Right forelimb (tissue), 1 donor: ENCODE measurements at regions not wholly inside any gene's neighbourhood (a gene's known extent, or its start where the extent isn't known, plus 50 kb on each side); places are given as distances from the start of the nearest gene placed in this dataset.

ENCODE experiments used
- DNase-seq: peaks from one replicate; pipeline ENCODE4 v3.0.0-alpha.2; 2018

DNA sequence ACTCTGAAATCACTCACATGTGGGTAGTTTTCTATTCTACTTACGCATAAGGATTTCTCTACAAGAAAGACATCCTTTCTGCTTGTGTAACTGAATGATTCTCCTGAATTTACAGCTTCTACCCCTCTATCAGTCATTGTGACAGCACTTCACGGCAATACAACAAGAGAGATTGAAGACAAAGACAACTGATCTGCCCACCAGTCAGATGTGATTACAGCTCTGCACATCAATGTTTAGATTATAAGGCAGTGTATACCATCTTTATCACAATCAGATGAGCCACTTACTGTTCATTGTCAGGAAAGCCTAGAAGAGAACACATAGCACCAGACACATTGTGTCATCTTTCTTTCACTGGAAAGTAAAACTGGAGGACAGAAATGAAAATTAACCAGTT, 324.4 kb downstream of the CENPC start:
- no peak for DNase-seq

DNA sequence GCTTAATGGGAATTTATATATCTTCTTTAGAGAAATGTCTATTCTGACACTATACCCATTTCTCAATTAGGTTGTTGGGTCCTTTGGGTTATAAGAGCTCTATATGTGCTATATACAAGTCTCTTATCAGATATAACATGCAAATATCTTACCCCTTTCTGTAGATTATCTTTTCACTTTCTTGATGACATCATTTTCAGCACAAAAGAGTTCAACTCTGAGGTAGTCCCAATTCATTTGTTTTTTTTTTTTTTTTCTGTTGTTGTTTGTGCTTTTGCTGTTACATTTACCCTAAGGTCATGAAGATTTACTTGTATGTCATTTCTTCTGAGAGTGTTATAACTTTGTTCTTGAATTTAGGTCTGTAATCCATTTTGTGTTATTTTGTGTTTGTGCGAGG, 326.4 kb downstream of the CENPC start:
- no peak for DNase-seq

GRCh38 chr4:67207941-67208441, 337.3 kb downstream of the CENPC start:
- no peak for DNase-seq

DNA sequence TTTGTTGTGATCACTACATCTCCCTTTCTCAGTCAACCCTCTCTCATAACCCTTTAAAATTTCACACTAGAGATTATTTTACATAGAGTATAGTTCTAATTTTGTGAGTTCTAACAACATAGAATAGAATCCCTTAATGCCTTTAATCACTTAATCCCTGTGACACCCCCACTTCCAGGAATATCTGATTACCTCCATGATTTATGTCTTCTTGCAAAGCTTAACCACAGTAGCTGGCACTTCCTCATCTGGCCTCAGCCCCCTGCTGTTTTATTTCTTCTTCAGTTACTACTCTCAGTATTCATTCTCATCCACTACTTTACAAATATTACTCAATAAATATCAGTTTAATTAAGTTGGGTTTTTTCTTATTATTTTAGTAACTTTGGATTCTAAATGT, 340.9 kb downstream of the CENPC start:
- DNase-seq: no peak

DNA sequence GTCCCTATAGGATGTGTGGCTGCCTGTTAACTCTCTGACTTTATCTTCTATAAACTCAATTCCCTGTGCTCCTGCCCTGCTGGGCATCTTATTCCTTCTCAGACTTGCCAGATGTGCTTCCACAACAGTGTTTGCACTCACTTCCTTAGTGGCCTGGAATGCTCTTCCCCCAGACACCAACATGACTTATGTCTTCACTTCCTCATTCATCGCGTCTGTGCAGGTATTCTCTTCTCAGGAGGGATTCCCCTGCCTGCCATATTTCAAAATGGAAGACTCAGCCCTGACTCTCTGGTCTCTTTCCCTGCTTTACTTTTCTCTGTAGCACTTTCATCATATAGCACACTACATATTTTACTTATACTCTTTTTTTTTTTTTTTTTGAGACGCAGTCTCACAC, 344.0 kb downstream of the CENPC start:
- DNase-seq: no peak

DNA sequence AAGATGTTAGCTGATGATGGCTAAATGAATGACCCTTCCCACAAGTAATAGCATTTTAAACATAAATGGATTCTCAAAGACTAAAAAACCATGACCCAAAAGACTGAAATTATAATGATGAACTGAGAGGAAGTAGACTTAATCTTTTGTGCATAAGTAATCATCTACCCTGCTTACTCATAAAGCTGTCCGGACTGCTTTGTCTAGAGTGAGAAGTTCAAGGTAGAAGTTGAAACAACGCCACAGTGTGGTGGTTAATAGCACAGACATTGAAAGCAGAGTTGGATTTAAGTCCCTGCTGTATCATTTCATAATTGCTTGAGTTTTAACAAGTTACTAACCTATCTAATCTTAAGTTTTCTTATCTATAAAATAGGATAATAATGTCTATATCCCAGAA, 346.6 kb downstream of the CENPC start:
- DNase-seq: no peak

GRCh38 chr4:67167849-67168248, 377.5 kb downstream of the CENPC start:
- no peak for DNase-seq

- DNase-seq: no peak
Measured at GRCh38 chr4:67162690-67163089, 382.6 kb downstream of the CENPC start.

DNA sequence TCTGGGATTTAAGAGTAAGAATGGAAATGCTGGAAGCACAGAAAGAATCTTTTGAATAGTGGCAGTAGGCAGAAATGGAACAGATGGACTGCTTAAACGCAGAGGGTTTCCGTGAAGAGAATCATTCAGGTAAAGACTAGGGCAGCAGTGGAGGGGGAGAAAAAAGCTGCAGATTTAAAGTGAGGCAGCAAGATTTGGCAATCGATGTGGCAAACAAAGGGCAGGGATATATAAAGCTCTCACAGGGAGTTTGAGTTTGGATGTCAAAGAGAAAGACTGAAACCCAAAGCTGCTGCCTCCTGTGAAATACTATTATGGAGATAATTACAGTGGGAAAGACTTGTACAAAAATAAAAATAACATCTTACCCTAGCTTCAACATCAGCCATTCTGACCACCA, 384.0 kb downstream of the CENPC start:
- no peak for DNase-seq

GRCh38 chr4:67160394-67160793, 384.9 kb downstream of the CENPC start:
- DNase-seq: no peak

DNA sequence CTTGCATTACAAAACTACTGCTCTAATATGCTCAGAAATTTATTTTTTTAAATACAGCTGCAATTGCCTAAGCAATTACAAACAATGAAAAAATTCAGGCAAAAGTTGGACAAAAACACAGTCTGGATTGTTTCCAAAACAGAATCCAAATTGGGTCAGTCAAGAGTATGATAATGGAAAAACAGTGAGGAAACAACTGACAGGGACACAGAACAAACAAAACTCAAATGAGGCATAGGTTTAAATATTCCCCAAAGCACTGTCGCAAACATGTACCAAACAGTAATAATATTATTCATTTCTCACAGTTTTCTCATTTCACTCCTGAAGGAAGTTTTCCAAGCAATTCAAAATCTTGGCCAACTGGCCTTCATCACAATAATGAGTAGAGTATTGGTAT, 386.6 kb downstream of the CENPC start:
- DNase-seq: no peak

DNA sequence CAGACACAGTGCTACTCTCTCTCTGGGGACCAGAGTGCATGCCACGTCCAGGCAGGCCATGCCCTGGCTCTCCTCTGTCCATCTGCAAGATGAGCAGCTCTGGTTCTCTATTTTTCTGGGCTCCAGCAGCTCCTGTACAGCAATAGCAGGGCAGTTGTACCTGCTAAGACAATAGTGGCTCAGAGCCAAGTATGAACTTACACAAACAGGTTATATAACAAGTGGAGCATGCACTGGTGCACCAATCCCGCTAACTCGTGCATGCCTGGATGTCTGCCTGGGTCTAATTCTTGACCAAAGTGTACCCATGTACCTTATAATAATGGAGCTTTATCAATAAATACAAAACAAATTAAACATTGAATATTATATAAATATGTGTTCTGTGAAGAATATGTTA, 392.3 kb downstream of the CENPC start:
- DNase-seq: no peak

DNA sequence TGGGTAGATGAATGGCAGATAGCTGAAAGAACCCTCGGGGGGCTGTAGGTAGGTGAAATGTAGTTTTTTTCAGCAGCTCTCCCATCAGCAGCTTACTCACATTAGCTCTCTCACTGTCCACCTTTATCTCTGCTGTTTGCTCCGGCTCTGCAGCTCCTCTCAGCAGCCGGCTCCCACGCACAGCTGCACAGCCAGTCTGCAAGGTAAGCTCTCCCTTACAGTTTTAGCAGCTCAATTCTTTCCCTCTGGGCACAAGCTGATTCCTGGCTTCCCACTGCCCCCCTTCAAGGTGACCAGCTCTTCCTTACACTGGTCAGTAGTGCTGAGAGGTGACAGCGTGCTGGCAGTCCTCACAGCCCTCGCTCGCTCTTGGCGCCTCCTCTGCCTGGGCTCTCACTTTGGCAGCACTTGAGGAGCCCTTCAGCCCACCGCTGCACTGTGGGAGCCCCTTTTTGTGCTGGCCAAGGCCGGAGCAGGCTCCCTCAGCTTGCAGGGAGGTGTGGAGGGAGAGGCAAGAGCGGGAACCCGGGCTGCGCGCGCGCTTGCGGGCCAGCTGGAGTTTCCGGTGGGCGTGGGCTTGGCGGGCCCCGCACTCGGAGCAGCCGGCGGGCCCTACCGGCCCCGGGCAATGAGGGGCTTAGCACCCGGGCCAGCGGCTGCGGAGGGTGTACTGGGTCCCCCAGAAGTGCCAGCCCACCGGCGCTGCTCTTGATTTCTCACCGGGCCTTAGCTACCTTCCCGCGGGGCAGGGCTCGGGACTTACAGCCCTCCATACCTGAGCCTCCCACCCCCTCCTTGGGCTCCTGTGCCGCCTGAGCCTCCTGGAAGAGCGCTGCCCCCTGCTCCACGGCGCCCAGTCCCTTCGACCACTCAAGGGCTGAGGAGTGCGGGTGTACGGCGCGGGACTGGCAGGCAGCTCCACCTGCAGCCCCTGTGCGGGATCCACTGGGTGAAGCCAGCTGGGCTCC, 393.6 kb downstream of the CENPC start:
- DNase-seq: no peak

DNA sequence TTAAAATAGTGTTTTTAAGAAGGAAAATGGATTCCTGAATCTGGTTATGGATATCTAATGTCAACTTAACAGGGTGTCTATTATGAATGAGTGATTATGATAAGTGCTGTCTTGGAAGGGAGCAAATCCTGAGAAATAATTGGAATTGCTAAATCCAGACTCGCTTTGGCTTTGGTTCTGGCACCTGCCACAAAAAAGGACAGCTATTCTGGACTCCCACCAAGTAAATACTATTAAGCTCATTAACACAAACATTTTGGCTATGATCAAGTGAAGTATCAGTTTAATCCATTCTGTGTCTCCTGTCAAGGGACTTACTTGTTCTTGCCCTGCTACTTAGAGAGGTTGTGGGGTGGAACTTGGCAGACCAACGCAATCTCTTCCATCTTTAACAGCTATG, 403.7 kb downstream of the CENPC start:
- no peak for DNase-seq

GRCh38 chr4:67134616-67135015, 410.7 kb downstream of the CENPC start:
- DNase-seq: no peak

- no peak for DNase-seq
Measured at GRCh38 chr4:67133162-67133561, 412.1 kb downstream of the CENPC start.

GRCh38 chr4:67131224-67131623, 414.1 kb downstream of the CENPC start:
- DNase-seq: no peak

DNA sequence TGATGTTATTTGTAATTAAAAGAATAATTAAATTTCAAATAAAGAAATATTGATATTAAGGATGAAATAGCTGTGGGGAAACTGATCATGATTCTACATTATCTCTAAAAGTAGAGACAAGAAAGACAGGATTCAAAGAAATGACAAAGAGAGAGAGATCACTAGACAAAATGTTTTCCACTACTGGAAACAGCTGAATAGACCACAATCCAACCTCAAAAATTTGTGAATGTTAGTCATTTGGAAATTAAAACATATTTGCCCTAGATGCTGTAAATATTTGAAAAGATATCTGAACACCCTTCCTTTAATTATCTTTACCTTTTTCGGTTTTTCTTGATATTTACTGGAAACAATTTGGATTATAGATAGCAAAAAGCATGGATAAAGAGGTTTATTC, 414.9 kb downstream of the CENPC start:
- no peak for DNase-seq

DNA sequence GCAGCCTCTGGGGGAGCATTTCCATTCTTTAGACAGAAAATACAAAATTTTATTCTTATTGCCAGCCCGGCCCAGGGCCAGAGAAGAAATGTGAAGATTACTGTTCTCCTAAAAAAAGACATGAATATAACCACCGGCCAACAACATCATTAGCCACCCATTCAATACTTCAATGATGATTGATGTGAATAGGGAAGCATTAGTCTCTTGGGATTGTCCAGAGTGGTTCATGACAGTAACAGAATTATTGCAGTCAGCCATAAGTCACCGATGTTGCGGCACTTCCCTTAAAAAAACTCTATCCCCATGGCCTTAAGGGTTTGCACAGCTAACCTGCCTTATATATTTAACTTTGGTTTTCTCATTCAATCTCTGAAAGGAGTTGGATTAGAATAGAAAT, 418.7 kb downstream of the CENPC start:
- DNase-seq: no peak

DNA sequence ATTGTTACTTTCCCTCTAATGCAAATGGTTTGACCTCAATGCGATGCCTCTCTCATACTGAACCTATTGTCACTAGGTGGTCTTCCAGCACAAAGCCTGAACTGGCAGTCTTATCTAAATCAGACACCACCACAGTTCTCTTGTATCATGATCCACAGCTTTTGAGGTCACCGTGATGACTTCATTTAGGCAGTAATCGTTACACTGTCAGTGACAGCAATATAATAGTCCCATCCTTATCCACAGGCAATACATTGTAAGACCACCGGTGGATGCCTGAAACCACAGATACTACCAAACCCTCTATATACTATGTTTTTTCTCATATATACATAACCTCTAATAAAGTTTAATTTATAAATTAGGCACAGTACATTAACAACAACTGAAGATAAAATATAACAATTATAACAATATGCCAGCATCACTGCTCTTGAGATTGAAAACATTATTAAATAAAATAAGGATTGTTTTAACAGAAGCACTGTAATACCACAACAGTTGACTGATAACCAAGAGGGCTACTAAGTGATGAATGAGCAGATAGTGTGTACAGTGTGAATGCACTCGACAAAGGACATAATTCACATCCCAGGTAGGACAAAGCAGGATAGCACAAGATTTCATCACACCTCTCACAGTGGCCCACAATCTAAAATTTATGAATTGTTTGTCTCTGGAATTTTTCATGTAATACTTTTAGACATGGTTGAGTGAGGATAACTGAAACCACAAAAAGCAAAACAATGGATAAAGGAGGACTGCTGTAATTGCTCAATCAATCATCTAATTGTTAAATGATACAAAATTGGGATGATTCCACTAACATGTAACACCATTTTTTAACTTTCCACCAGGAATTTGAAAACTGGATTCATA, 419.4 kb downstream of the CENPC start:
- DNase-seq: no peak

DNA sequence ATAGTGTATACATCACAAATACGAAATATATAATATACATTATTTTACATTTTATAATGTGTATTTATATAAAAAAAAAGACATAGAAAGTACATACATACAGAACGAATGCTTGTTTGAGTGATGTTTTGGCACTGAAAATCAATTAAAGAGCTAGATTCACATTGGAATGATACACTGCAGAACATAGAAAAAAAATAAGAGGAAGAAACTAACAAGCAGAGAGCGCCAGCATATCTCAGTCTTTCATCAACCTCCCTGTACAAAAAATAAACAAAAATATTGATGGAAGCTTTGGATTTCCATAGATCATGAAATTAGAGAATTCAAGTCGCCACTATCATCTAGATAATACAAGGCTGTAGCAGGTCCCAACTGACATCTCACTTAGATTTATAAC, 420.6 kb downstream of the CENPC start:
- DNase-seq: no peak

- no peak for DNase-seq
Measured at GRCh38 chr4:67122029-67122428, 423.3 kb downstream of the CENPC start.

DNA sequence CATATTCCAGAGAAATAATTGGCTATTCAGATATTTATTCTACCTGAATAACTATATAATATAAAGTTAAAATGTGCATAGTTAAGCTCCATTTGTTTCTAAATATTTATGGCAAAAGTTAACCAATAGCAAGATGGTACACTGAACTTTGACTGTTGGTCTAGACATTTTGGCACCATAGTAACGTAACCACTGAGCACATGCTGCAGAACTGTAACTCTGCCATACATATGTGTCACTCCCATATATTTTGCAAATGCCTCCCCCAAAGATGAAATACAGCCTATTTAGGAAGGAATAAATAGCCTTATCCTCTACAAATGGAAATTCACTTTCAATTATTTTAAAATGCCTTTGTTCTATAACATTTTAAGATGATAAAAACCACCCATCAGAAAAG, 424.9 kb downstream of the CENPC start:
- no peak for DNase-seq

DNA sequence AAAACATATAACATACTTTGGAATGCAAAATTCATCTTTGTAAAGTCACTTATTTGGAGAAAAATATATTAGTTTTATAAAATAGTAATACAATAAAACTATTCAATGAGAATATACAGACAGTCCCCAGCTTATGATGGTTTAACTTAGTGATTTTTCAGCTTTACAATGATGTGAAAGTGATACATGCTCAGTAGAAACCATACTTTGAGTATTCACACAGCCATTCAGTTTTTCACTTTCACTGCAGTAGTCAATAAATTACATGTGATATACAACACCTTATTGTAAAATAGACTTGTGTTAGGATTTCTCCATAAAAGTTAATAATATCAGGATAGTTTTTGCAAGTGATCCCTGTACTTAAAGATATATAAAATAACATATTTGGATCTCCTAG, 436.0 kb downstream of the CENPC start:
- DNase-seq: no peak
